Activated T-helper 1 cell treated with anti-CD3 and anti-CD28 coated beads, Interleukin-2, amount 50 U/mL, for 16 hours (primary cell): ENCODE measurements at regions not wholly inside any gene's neighbourhood (a gene's known extent, or its start where the extent isn't known, plus 50 kb on each side); places are given as distances from the start of the nearest gene placed in this dataset.

Source experiments
- DNase-seq, 2 donors: peaks; one replicate each; pipeline ENCODE4 v3.0.0-alpha.2; 2020; ENCODE audit warnings: low read depth in 1 of 2, low spot score in 1 of 2

DNA sequence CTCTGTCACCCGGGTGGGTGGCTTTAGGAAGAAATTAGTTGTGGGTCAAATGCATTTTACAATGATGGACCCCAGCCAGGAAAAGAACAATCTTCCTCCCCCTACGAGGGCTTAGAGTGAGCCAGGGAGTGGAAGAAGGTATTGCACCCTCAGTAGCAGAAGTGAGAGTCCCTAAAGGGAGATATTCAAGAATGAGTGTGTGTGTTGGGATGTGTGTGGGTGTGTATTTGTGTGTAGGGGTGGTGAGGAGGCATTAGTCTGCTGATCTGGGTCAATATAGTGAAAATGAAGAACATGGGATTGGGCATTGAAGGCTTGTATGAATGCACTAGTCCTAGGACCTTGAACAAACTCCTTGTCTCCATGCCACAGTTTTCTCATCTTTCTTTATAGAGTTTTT is 85.2 kb upstream of the RUNX1 start:
- DNase-seq: no peak

DNA sequence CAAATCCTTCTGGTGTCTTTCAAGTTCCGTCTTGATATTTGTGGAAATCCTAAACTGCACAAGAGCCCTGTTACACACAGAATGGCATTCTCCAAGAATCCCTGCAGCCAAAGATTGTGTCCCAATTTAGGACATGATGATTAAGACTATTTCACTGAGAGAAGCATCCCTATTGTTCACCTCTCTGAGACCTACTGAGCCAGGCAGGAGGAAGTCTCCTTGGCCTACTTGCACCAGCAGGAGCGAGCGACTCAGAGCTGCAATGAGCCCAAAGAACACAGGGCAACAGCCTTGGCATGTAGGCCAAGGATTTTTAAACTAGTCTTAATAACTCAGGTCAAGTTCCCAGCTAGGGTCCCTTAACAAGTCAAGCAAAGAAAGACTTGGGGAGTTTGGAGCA is 79.4 kb upstream of the RUNX1 start:
- DNase-seq: no peak

DNA sequence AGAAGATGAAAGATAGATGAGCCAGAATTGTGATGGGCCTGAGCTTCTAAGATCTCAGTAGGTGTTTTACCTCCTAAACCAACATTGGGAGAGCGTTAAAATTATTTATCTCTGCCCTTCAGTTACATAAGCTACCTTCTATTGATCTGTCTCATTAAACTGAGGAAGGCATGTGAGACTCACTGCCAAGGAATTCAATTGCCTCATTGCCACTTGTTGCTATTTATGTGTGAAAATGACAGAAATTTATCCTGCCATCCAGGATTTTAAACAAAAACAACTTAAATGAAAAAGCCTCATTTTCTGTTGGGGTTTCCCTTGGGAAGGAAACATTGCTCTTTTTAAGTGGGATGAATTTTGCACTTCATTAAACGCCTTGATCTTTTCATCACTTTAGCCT is 78.7 kb upstream of the RUNX1 start:
- DNase-seq: no peak

DNA sequence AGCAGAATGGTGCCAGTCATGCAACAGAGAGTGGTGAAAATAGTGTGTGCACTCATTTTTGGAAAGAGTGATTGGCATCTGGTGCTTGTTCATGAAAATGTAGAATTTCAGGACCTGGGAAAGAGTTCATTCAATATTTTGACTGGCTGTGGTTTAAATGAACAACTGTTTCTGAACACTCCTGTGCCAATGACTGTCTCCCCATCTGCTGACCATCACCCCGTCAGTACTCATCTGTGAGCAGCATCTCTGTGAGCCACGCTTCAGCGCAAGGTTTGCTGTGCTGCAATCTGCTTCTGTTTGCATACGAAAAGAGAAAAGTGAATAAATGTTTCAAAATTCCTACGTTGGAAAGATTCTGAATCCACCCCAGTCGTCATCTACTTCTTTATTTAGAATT is 77.9 kb upstream of the RUNX1 start:
- no peak for DNase-seq

DNA sequence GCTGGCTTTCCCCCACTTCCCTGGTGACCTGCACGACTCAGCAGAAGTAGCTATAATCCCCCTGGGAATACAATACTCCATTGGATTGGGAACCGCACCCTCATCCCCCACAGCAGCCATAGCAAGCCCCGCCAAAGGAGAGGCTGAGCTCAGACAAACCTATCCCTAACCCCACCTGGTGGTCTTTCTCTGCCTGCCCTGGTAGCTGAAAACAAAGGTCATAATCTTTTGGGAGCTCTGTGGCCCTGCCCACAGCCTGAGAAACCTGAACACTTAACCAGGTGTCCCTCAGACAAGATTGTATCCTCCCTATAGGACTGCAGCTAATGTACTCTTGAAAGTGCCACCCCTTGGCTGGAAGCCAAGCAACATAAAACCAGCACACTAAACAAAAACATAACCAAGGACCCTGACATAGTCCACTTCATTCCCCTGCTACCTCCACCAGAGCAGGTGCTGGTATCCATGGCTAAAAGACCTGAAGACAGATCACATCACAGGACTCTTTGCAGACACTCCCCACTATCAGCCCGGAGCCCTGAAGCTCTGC is 71.6 kb upstream of the RUNX1 start:
- no peak for DNase-seq

DNA sequence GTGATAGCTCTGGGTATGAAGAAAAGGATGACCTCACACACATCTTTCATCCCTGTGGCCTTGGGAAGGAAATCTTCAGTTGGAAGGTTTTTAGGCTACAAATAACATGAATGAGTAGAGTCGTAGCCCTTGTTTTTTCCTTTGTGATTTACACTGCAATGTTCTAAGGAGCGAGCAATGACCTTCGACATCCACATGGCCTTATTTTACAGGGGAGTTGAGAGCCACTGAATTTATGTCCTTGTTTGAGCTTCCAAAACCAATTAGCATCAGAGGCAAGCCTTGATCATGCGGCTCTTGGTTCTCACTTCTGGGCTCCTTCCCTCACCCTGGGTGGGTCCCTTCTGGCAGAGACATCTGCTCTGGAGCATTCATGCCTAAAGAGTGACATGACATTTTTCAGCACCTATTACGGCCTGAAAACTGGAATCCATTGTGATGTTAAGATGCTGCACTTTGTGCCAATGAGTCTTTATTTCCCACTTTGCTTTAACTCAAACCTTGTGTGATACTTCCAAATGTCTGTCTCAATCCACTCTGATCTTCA is 70.5 kb upstream of the RUNX1 start:
- no peak for DNase-seq

DNA sequence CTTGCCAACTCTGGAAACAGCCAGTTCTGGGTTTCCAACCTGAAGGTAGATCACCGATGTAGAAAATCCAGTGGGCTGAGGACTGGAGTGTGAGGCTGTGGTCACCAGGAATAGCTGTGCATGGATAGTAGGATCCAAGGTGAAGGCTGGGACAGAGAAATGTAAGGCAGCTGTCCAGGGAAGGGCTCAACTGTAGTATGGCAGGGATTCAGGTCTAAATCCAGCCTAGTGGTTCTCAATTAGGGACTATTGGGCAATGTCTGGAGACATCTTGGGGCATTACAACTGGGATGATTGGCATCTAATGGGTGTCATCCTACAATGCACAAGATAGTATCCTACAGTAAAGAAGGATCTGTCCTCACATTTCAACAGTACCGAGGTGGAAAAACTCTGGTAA is 67.7 kb upstream of the RUNX1 start:
- no peak for DNase-seq

DNA sequence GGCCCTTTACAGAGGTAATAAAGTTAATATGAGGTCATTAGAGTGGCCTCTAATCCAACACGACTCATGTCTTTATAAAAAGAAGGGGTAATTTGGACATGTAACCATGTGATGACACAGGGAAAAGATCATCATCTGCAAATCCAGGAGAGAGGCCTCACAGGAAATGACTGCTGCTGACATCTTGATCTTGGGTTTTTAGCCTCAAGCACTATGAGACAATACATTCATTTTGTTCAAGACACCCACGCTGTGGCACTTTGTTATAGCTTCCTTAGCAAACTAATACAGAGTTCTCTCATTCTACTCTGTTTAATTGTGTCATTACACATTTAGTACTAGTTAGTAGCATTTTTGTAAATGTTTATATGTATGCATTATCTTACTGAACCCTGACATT is 64.0 kb upstream of the RUNX1 start:
- DNase-seq: no peak

DNA sequence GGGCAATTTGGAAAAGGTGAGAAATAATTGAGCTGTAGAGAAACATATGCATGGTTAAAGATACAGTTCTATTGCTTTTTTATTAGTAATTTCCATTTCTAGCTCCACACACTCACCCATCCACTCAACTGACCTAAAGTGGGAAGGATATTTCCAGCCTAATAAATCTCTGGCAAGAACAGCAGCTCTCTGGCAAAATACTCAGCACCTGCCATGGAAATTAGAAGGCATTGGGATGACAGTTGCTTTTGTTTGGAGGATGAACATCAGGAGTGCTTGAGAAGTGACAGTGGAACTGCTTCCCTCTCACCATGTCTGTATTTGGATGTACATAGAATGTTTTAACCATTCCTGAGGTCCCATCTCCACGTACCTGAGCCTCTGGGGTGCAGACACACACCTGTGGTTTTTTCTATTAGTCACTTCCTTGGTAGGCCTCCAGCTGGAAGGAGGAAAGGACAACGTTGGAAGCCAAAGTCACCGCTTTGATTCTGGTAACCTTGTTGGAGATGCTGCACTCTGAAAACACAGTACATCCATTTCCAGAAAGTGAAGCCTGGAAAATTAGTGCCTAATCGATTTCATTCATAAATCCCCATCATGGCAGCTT is 62.3 kb upstream of the RUNX1 start:
- DNase-seq: no peak

DNA sequence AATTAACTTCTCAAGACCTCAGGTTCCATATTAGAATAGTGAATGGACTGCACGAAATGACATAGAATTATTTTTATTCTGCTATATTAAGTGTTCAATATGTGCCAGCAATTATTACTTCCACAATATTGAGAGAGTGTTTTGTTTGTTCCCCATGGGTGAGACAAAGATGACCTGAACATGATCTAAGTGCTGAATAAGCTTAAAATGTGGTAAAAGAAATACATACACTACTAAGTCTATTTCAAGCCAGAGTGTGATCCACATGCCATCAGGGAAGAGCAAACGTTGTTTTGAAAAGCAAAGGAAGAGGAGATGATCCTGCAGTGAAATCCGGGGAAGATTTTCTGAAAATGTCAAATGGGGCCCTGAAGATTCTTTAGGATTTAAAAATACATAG is 59.8 kb upstream of the RUNX1 start:
- DNase-seq: no peak

DNA sequence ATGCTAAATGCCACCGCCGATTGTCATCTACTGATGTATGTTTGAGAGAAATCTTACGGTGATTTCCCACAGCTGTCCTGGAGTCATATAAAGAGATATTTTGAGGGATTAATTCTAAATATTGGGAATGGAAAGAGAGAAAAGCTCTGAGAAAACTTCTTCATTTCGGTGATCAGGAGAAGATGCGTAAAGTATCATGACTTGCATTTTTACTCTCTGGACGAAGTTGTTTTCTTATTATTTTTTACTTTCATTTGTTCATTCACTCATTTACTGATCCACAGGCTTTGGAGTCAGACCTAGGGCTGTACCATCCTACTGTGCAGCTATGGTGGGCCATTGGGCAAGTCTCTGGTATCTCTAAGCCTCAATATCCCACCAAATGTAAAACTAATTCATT is 58.4 kb upstream of the RUNX1 start:
- no peak for DNase-seq

DNA sequence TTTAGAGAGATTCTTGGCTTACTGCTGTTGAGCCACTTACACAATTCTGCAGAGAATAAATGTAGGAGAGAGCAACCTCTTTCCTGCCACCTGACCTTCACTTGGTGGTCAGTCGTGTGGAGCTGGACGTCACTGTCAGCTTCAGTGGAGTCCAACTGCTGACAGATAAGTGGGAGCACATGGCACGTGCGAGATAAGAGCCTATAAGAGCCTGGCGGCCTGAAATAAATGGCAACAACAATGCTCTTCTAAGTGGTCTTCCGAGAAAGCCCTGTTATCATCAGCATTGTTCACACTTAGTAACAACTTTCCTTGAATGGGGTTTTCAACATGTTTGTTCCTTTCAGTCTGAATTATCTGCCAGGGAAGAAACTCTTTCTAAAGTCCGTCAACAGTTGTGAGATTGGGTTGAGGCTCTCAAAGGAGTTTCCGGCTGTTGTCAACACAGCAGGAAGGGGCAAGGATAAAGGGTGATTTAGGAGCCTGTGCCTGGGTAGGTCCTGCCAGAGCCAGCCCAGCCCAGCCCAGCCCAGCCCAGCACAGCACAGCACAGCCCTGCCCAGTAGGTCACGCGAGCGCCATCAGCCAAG is 57.2 kb upstream of the RUNX1 start:
- no peak for DNase-seq

DNA sequence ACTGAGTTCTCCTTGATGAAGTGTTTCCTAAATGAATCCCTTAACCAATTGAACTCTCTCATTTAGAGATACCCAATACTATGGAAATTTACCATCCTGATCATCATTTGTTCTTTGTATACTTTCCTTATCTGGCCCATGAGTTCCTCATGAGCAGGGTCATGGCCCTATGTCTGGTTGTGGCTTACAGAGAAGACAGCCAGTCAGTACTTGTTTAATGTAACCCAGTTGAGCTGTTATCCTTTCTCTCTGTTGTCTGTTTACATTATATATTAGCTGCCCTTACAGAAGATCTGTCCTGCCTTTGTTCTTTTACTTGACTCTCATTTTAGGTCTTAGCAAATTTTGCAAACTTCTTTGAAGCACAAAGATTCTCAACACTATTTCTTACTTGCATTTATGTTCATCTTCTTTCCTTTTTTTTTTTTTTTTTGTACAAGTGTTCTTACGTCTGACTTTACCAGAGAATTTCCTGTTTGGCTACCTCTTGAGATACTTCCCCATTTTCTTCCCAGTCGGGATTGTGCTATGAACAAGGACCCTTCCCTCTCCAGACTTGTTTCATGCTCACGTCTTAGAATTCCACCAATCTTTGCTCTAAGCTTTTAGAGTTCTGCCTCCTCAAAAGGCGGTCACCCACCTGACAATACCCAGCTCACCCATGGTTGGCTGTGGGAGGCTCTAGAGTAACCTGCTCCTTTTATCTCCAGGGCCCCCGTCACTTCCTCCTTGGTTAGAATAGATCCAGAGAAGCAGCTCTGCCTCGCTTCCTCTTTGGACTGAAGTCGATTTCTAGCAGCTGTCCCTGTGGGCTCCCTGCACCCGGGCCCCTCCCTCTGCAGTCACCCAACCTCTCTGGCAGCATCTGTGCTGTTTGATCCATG is 53.6 kb upstream of the RUNX1 start:
- DNase-seq: no peak

DNA sequence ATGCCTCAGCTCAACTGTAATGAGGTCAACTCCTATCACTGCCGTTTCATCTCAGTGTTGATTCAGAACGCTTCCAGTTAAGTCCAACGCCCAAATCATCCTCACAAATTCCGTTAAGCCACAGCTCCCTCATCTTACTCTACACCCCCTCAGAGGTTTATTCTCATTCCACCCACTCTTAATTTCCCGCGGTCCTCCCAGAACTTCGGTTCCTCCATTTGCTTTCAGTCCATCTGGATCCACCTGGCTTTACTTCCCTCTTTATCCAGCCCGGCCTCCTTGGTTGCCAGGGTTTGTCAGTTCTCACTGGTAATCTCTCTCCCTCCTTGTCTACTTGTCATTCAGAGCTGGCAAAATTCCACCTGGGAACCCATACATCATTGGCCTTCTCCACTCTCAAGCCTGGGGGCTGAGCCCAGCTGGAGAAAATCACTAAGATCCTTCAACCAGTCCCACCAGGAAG is 51.3 kb upstream of the RUNX1 start:
- no peak for DNase-seq

DNA sequence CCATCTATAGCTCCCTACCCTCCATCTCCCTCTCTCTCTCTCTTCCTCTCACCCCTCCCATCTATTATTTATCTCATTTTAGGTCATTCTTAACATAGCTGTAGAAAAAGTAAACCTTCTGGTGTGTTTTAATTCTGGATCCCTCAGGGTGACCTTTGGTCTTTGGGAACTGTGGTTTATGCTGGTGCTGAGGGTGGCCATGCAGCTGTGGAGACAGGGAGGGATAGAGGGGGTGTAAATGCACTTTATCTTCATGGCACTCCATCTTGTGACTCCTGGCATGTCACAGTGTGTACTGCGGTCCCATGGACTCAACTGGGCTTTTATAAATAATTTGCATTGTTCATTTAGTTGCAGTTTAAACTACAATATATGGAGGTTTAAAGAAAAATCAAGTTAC is 50.2 kb upstream of the RUNX1 start:
- DNase-seq: no peak
